GM18870 (cell line): ENCODE measurements at regions not wholly inside any gene's neighbourhood (a gene's known extent, or its start where the extent isn't known, plus 50 kb on each side); places are given as distances from the start of the nearest gene placed in this dataset.
A peak's percentile ranks its signal among the peaks of the same experiment; 100 is the strongest.

Source experiments
- ATAC-seq: cut with Tn5 transposase; IDR thresholded peaks from one replicate; pipeline ENCODE4 v1.9.1; 2021; ENCODE audit warnings: moderate library complexity; ENCODE audit not compliant: unreplicated experiment

- peak; percentile 86 for ATAC-seq
Observed at GRCh38 chr5:160508780-160509361, 87.2 kb downstream of the PTTG1 start.

- ATAC-seq: no peak
Observed at GRCh38 chr5:160511280-160511929, 89.8 kb downstream of the PTTG1 start.
